H9 (cell line): ENCODE measurements at regions not wholly inside any gene's neighbourhood (a gene's known extent, or its start where the extent isn't known, plus 50 kb on each side); places are given as distances from the start of the nearest gene placed in this dataset.

Experiments used
- DNase-seq: peaks from one replicate; pipeline ENCODE4 v3.0.0-alpha.2; 2017
- H2AFZ ChIP-seq: one replicate; pipeline ENCODE4 v1.6.1; 2013; ENCODE audit warnings: mild to moderate bottlenecking, low read length, control low read depth, moderate library complexity
- H2AK5ac ChIP-seq: 2 replicates; pipeline ENCODE4 v1.6.1; 2013; ENCODE audit warnings: low read length, control low read depth, mixed read lengths; ENCODE audit not compliant: insufficient read length
- H2BK120ac ChIP-seq: one replicate; pipeline ENCODE4 v1.6.1; 2013; ENCODE audit warnings: low read depth, mild to moderate bottlenecking, low read length, control low read depth, inconsistent platforms; ENCODE audit not compliant: poor library complexity, severe bottlenecking
- H2BK12ac ChIP-seq: 2 replicates; pipeline ENCODE4 v1.6.1; 2013; ENCODE audit warnings: low read length, control low read depth, mixed read lengths, low read depth; ENCODE audit not compliant: insufficient read length
- H2BK15ac ChIP-seq: 2 replicates; pipeline ENCODE4 v1.6.1; 2013; ENCODE audit warnings: low read depth, low read length, control low read depth
- H2BK20ac ChIP-seq: one replicate; pipeline ENCODE4 v1.6.1; 2013; ENCODE audit warnings: low read depth, mild to moderate bottlenecking, low read length, control low read depth, inconsistent platforms; ENCODE audit not compliant: poor library complexity, severe bottlenecking
- H2BK5ac ChIP-seq: 2 replicates; pipeline ENCODE4 v1.6.1; 2013; ENCODE audit warnings: low read length, control low read depth, mixed read lengths; ENCODE audit not compliant: insufficient read length
- H3K14ac ChIP-seq: 2 replicates; pipeline ENCODE4 v1.6.1; 2013; ENCODE audit warnings: low read length, control low read depth; ENCODE audit not compliant: insufficient read depth
- H3K18ac ChIP-seq: 2 replicates; pipeline ENCODE4 v1.6.1; 2013; ENCODE audit warnings: low read depth, mild to moderate bottlenecking, mixed read lengths, low read length, control low read depth; ENCODE audit not compliant: insufficient read length
- H3K23ac ChIP-seq: 2 replicates; pipeline ENCODE4 v1.6.1; 2013; ENCODE audit warnings: low read length, control low read depth, mixed read lengths, low read depth; ENCODE audit not compliant: insufficient read length
- H3K23me2 ChIP-seq: 2 replicates; pipeline ENCODE4 v1.6.1; 2013; ENCODE audit warnings: low read depth, mild to moderate bottlenecking, mixed read lengths, low read length, control low read depth; ENCODE audit not compliant: insufficient read length, poor library complexity, severe bottlenecking
- H3K27ac ChIP-seq: 2 replicates; pipeline ENCODE4 v1.5.1; 2013; ENCODE audit warnings: low read length, control low read depth, mixed read lengths, low read depth; ENCODE audit not compliant: insufficient read length
- H3K27me3 ChIP-seq: 2 replicates; pipeline ENCODE4 v1.6.1; 2013; ENCODE audit warnings: low read length, control low read depth, inconsistent platforms; ENCODE audit not compliant: insufficient read depth
- H3K4ac ChIP-seq: 2 replicates; pipeline ENCODE4 v1.6.1; 2013; ENCODE audit warnings: low read depth, mild to moderate bottlenecking, control low read depth, inconsistent platforms, low read length, moderate library complexity
- H3K4me1 ChIP-seq: 2 replicates; pipeline ENCODE4 v1.6.1; 2013; ENCODE audit warnings: low read length, control low read depth, inconsistent platforms; ENCODE audit not compliant: insufficient read depth
- H3K4me2 ChIP-seq: 2 replicates; pipeline ENCODE4 v1.6.1; 2013; ENCODE audit warnings: low read length, control low read depth, mixed read lengths; ENCODE audit not compliant: insufficient read length, insufficient read depth
- H3K56ac ChIP-seq: 2 replicates; pipeline ENCODE4 v1.6.1; 2013; ENCODE audit warnings: low read depth, mild to moderate bottlenecking, mixed read lengths, low read length, control low read depth; ENCODE audit not compliant: insufficient read length
- H3K79me1 ChIP-seq: 2 replicates; pipeline ENCODE4 v1.6.1; 2013; ENCODE audit warnings: low read depth, mild to moderate bottlenecking, moderate library complexity, low read length, control low read depth, inconsistent platforms; ENCODE audit not compliant: insufficient read depth, poor library complexity, severe bottlenecking
- H3K79me2 ChIP-seq: 2 replicates; pipeline ENCODE4 v1.6.1; 2013; ENCODE audit warnings: low read length, control low read depth, inconsistent platforms; ENCODE audit not compliant: insufficient read depth
- H3K9ac ChIP-seq: 2 replicates; pipeline ENCODE4 v1.6.1; 2013; ENCODE audit warnings: low read length, control low read depth, mixed read lengths; ENCODE audit not compliant: insufficient read length; ENCODE audit errors: extremely low read depth
- H3K9me3 ChIP-seq: one replicate; pipeline ENCODE4 v1.6.1; 2013; ENCODE audit warnings: low read depth, low read length, inconsistent platforms; ENCODE audit not compliant: control insufficient read depth
- H3T11ph ChIP-seq: one replicate; pipeline ENCODE4 v1.6.1; 2013; ENCODE audit warnings: mild to moderate bottlenecking, low read length, control low read depth, inconsistent platforms
- H4K20me1 ChIP-seq: one replicate; pipeline ENCODE4 v1.6.1; 2013; ENCODE audit not compliant: control insufficient read depth, insufficient read length, insufficient read depth
- H4K5ac ChIP-seq: 2 replicates; pipeline ENCODE4 v1.6.1; 2013; ENCODE audit warnings: low read depth, mild to moderate bottlenecking, mixed read lengths, low read length, control low read depth; ENCODE audit not compliant: insufficient read length
- H4K8ac ChIP-seq: replicated peaks from 2 replicates; pipeline ENCODE4 v1.6.1; 2013; ENCODE audit warnings: low read length, control low read depth, mixed read lengths, low read depth; ENCODE audit not compliant: insufficient read length
- H4K91ac ChIP-seq: 2 replicates; pipeline ENCODE4 v1.6.1; 2013; ENCODE audit warnings: low read depth, mild to moderate bottlenecking, moderate library complexity, mixed read lengths, low read length, control low read depth; ENCODE audit not compliant: insufficient read length
- H3K27ac Mint-ChIP-seq, 3 experiments: 2 replicates in 2 of 3; 3 replicates in 1 of 3; pipeline ENCODE4 v1.8.0; 2020 to 2021; ENCODE audit warnings: mixed read lengths in 3 of 3, mild to moderate bottlenecking in 1 of 3, moderate library complexity in 1 of 3
- H3K27me3 Mint-ChIP-seq: 2 replicates; pipeline ENCODE4 v1.8.0; 2021; ENCODE audit warnings: low read depth, mild to moderate bottlenecking, moderate library complexity, mixed read lengths
- H3K36me3 Mint-ChIP-seq, 3 experiments: 2 replicates in 2 of 3; 3 replicates in 1 of 3; pipeline ENCODE4 v1.8.0; 2020 to 2021; ENCODE audit warnings: low read depth in 3 of 3, mixed read lengths in 3 of 3; ENCODE audit not compliant: insufficient read depth in 1 of 3
- H3K4me1 Mint-ChIP-seq, 2 experiments: 2 replicates each; pipeline ENCODE4 v1.8.0; 2020; ENCODE audit warnings: mixed read lengths in 2 of 2
- H3K4me3 Mint-ChIP-seq, 2 experiments: 2 replicates in 1 of 2; 3 replicates in 1 of 2; pipeline ENCODE4 v1.8.0; 2020 to 2021; ENCODE audit warnings: mild to moderate bottlenecking in 2 of 2, mixed read lengths in 2 of 2, moderate library complexity in 1 of 2
- H3K9me3 Mint-ChIP-seq, 2 experiments: 2 replicates in 1 of 2; 3 replicates in 1 of 2; pipeline ENCODE4 v1.8.0; 2020; ENCODE audit warnings: mild to moderate bottlenecking in 2 of 2, mixed read lengths in 2 of 2, moderate library complexity in 1 of 2
- CTCF ChIP-seq: fragments of 200-600 bp; sonication (generic); conservative IDR thresholded peaks from 3 replicates; pipeline ENCODE4 v1.8.0; 2021; ENCODE audit warnings: antibody characterized with exemption, mild to moderate bottlenecking
- WGBS: extraction: QIAGEN DNeasy Blood & Tissue Kit; methylation state at CpG from one replicate; pipeline ENCODE4 v1.1.7; 2013; ENCODE audit warnings: missing lambda C conversion rate, low lambda C conversion rate, mixed read lengths; ENCODE audit not compliant: insufficient read length; ENCODE audit errors: extremely low coverage; 5-methylcytosine and 5-hydroxymethylcytosine counted together

- Mint-ChIP-seq H3K4me3 (no peak overlapping the region), H3K4me1 (peaks cover 6% of the 10 kb centered on the region in 2 experiments), H3K9me3 (no peaks in the 10 kb centered on the region), H3K27me3 (no peaks in the 10 kb centered on the region), H3K27ac (0 out of 7 replicates have a peak overlapping the region, but pooled peaks of 1 of the 3 experiments have one; percentile 5), H3K36me3 (no peaks in the 10 kb centered on the region)
- Histone ChIP-seq H3K9ac (no peak overlapping the region), H3T11ph (no peak overlapping the region), H2BK15ac (no peak overlapping the region), H2BK20ac (no peak overlapping the region), H3K4me2 (no peak overlapping the region), H4K8ac (no peak overlapping the region), H3K27ac (no peak overlapping the region), H3K4me1 (no peaks in the 10 kb centered on the region), H3K23ac (no peak overlapping the region), H3K9me3 (no peaks in the 10 kb centered on the region), H2BK120ac (no peak overlapping the region), H2AK5ac (no peak overlapping the region), H4K5ac (no peak overlapping the region), H3K14ac (no peak overlapping the region), H3K4ac (no peak overlapping the region), H2BK12ac (no peak overlapping the region), H3K56ac (no peak overlapping the region), H3K18ac (no peak overlapping the region), H3K27me3 (no peaks in the 10 kb centered on the region), H3K23me2 (no peaks in the 10 kb centered on the region), H2AFZ (no peak overlapping the region), H4K91ac (no peak overlapping the region), H4K20me1 (no peaks in the 10 kb centered on the region), H2BK5ac (no peak overlapping the region), H3K79me1 (no peaks in the 10 kb centered on the region), H3K79me2 (no peaks in the 10 kb centered on the region)
- no peak for TF ChIP-seq CTCF
- WGBS: no CpG with 5 or more reads among the region's 3 CpGs
- no peak for DNase-seq
Measured at GRCh38 chr1:95631695-95632094, 397.7 kb downstream of the RWDD3 start.
